Fibroblast of mammary gland (primary cell): ENCODE measurements at regions not wholly inside any gene's neighbourhood (a gene's known extent, or its start where the extent isn't known, plus 50 kb on each side); places are given as distances from the start of the nearest gene placed in this dataset.

Source experiments
- DNase-seq: peaks from one replicate; pipeline ENCODE4 v3.0.0-alpha.2; 2010; ENCODE audit warnings: low read depth
- H3K4me3 ChIP-seq: 2 replicates; pipeline ENCODE4 v1.5.1; 2011; ENCODE audit warnings: low read depth, mild to moderate bottlenecking, low read length, moderate library complexity; ENCODE audit not compliant: control insufficient read depth
- TF ChIP-seq, protein P1 (sequence below): conservative IDR thresholded peaks from 2 replicates; pipeline ENCODE4 v1.5.1; 2011; ENCODE audit warnings: low read depth, low read length, inconsistent platforms; ENCODE audit not compliant: control insufficient read depth, insufficient read depth

DNA sequence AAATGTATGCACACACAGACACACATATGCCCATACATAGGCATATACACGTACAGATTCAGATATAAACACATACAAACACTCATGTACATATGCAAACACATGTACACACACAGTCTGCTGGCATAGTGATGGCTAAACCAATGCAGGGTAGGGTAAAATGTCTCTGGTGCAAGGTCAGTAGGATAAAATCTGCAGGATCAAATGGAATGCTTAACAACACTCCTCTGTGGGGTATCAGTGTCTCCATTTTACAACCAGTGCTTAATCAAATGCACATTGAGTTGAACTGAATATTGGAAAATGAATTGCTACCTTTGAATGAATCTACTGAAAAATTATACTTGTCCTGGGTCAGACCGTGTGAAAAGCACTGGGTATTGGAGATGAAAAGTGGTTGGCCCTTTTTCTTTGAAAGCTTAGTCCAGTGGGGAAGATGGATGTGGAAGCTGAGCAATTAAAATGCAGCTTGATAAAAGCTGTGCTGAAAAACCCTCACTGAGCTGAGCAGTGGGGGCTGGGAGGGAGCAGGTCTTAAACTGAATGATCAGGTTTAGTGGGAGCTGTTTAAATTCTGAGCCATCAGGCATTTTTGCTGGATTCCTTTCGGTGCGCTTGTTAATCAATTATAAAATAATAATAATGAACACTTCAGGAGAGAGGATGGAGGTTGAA lies 314.7 kb downstream of the HAPSTR1 start:
- H3K4me3 ChIP-seq, result no peak overlapping the region
- TF ChIP-seq, protein P1, sequence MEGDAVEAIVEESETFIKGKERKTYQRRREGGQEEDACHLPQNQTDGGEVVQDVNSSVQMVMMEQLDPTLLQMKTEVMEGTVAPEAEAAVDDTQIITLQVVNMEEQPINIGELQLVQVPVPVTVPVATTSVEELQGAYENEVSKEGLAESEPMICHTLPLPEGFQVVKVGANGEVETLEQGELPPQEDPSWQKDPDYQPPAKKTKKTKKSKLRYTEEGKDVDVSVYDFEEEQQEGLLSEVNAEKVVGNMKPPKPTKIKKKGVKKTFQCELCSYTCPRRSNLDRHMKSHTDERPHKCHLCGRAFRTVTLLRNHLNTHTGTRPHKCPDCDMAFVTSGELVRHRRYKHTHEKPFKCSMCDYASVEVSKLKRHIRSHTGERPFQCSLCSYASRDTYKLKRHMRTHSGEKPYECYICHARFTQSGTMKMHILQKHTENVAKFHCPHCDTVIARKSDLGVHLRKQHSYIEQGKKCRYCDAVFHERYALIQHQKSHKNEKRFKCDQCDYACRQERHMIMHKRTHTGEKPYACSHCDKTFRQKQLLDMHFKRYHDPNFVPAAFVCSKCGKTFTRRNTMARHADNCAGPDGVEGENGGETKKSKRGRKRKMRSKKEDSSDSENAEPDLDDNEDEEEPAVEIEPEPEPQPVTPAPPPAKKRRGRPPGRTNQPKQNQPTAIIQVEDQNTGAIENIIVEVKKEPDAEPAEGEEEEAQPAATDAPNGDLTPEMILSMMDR, result no peak
- no peak for DNase-seq

DNA sequence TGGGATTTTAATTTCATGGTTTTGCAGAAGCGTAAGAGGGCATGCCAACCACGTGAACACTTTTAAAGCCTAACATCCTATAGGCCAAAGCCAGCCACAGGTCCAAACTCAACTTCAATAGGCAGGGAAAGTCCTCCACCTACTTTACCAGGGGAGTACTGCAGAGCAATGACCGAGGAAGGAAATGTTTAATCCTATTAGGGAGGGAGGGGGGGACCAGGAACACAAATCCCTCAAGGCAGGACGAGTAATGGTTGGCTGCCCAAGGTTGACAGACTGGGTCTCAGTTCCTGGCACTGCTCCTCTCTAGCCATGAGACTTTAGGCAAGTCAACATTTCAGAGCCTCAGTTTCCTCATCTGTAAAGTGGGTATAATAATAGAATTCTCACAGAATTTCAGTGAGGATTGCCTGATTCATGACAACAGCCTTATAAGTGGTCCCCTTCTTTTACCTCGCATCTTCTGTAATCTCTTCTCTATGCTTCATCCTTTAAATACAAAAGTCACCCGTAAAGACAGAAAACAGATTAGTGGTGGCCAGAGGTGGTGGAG lies 315.8 kb downstream of the HAPSTR1 start:
- no peak for DNase-seq
- no peak overlapping the region for H3K4me3 ChIP-seq
- TF ChIP-seq, protein P1, result no peak

DNA sequence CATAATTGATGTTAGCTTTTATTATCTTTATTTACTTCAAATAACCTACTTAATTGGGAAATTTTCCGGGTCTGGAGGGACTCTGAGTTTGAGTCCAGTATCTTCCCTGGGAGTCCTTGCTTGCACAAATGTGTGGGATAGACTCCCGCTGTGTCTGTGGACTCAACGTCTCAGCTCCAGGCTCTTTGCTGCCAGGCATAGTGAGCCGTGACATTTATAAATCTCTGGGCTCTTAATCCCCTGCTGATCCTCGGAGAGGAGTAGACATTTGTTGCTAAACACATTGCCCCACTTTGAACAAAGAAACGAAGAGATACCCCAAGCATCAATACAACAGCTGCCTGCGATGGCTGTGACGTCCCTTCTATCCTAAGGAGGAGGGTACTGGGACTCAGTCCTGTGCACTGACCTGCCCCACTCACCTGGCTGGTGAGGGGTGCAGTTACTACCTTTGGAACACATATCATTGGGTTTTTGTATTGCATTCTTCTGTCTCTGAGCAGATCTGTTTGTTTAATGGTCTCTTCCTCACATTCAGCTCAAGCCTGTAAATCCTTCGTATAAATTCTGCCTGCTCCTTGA lies 316.9 kb downstream of the HAPSTR1 start:
- TF ChIP-seq, protein P1, result no peak
- no peak overlapping the region for H3K4me3 ChIP-seq
- no peak for DNase-seq

DNA sequence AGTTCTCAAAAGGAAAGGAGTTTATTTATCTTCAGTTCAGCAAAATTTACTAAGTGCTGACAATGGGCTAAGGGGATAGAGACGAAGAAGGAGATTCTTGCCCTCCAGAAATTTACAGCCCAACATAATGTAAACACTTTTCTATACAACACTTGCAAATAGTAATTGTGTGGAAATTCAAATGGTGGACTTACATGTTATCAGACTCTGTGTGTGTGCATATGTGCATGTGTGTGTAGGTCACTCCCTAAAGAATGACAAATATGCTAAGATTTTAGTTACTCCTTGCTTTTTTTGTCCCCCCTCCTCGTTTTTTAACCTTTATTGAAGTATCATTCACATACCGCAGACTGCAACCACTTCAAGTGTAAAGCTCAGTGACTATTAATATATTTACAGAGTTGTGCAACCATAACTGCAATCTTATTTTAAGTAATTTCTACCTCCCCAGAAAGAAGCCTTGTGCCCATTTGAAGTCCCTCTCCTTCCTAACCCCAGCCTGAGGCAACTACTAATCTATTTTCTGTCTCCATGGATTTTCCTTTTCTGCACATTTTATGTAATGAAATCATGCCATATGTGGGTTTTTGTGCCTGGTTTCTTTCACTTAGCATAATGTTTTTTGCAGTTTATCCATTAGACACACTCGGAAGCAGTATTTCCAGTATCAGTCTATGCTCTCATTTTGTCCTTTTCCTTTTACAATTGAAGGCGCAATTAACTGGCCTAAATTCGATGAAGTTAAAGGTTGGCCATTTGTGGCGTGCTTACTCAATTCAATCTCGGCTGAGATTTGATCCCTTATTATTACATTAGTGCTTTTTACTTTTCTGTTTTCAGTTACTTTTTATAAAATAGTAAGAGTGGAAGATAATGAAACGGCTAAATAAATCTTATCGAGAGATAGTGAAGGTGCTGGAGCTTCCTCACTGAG lies 318.4 kb downstream of the HAPSTR1 start:
- no peak for DNase-seq
- TF ChIP-seq, protein P1, result no peak
- H3K4me3 ChIP-seq, result no peak overlapping the region

DNA sequence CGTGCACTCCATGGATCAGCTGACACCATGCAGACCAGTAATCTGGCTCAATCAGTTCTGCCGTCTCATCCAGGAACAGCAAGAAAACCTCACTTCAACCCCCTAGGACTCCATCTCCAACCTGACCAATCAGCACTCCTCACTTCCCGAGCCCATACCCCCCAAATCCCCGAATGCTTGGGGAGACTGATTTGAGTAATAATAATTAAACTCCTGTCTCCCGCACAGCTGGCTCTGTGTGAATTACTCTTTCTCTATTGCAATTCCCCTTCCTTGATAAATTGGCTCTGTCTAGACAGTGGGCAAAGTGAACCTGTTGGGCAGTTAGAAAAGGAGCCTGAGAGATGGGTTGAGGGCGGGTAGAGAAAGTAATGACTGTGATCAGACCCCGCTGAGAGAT lies 320.0 kb downstream of the HAPSTR1 start:
- no peak for DNase-seq
- H3K4me3 ChIP-seq, result no peak overlapping the region
- TF ChIP-seq, protein P1, result no peak

DNA sequence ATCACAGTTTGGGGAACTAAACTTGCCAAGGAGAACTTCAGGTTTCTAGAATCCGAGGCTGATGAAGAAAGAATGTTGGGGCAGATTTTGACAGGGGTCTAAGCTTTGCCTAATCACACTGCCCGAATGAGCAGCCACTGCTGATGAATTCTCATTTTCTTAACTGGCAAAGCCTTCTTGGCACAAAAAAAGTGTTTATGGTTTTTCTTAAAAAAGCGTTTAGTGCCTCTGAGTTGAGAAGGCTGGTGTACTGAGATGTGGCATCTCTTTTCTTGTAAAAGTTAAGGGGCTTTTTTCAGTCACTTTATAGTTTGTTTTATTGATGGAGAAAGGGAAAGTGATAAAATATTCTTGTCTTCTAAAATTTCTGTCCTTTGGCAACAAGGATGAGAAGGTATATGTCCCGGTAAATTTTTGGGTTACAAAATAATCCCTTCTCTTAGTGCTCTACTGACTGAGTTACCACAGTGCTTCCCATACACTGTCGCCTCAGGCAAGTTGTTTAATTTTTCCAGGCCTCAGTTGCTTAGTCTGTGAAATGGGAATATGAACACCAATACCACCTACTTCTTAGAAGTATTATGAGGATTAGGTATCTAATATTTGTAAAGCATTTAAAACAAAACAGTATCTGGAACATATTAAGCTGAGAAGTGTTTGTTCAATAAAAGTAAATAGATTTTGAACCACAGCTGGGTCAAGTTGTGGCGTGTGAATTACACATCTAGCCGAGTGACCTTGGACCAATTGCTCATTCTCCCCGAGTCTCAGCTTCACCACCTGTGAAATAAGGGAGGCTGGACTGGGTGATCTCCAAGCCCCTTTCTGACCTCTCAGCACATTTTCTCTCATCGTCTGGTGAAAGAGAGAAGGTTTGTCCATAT lies 320.8 kb downstream of the HAPSTR1 start:
- H3K4me3 ChIP-seq, result no peak overlapping the region
- no peak for DNase-seq
- TF ChIP-seq, protein P1, result no peak
